Heart left ventricle (tissue), 13 donors: ENCODE measurements at regions not wholly inside any gene's neighbourhood (a gene's known extent, or its start where the extent isn't known, plus 50 kb on each side); places are given as distances from the start of the nearest gene placed in this dataset.

Experiments
- POLR2A ChIP-seq, 2 donors: fragments of 450-650 bp; IDR thresholded peaks; one replicate each; pipeline ENCODE4 v1.6.1; 2017; ENCODE audit warnings: antibody characterized with exemption in 2 of 2, mild to moderate bottlenecking in 2 of 2, moderate library complexity in 2 of 2
- TF ChIP-seq, protein P1 (sequence below), 12 donors: fragments of 200-600 bp; sonication (generic) in 4 of 12; IDR thresholded peaks; one replicate each; pipeline versions ENCODE4 v1.5.0 to v1.8.0; 2018 to 2022; ENCODE audit warnings: antibody characterized with exemption in 12 of 12, mild to moderate bottlenecking in 5 of 12
- donor health status: ischemic (EF 13 %, LVEDD 7.1; RV severe dilation, severe dysfunction).
- donor health status: DM: no; HTN: yes; CAD: no.
- donor health status: DM: no; HTN: no; CAD: no.
- donor health status: ischemic (EF 25% LVEDD 6.9; RV normal size, moderate dysfunction).
- donor health status: ischemic (EF 25% LVEDD 5.7; RV mildly dilated, moderate dysfunction).
- donor health status: ischemic (EF 35%, LVEDD 5.7; RV mildly dilated, moderate dysfunction).
- donor health status: nonischemic (EF 11% LVEDD 7.7; RV severe dilation, severe dysfunction).
- donor health status: DM: yes; HTN: yes; CAD: no.
- donor health status: PGD.
- donor health status: ischemic (EF 29% LVEDD 5.4; RV normal size, mild dysfunction).
- donor health status: nonischemic (EF 23%, LVEDD 6.1; RV moderate dilation, normal function).

DNA sequence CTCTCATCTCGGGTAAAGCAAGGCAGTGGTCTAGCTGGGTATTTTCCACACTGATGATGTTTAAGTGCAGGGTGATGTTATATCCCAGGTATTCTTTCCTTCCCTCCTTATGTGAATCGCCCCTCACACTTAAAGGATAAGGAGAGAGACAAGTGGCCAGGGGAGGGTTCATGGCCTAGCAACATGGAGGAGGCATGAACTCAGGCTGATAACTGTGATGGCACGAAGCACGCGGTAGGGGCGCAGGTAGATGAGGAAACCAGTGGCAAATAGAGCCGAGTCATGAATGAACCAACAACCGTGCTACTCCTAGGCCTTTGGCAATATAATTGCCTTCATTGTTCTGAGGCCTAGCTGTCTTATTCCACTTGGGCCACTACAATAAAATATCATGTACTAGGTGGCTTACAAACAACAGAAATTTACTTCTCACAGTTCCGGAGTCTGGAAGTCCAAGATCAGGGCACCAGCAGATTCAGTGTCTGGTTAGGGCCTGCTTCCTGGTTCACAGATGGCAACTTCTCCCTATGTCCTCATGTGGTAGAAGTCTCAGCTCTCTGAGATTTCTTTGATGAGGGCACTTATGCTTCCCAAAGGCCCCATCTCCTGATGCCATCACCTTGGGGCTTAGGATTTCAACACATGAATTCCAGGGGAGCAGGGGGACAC, 56.0 kb upstream of the PIK3CG start:
- TF ChIP-seq, protein P1, sequence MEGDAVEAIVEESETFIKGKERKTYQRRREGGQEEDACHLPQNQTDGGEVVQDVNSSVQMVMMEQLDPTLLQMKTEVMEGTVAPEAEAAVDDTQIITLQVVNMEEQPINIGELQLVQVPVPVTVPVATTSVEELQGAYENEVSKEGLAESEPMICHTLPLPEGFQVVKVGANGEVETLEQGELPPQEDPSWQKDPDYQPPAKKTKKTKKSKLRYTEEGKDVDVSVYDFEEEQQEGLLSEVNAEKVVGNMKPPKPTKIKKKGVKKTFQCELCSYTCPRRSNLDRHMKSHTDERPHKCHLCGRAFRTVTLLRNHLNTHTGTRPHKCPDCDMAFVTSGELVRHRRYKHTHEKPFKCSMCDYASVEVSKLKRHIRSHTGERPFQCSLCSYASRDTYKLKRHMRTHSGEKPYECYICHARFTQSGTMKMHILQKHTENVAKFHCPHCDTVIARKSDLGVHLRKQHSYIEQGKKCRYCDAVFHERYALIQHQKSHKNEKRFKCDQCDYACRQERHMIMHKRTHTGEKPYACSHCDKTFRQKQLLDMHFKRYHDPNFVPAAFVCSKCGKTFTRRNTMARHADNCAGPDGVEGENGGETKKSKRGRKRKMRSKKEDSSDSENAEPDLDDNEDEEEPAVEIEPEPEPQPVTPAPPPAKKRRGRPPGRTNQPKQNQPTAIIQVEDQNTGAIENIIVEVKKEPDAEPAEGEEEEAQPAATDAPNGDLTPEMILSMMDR (IDR thresholded peaks at IDR 0.05): no peak
- TF ChIP-seq POLR2A (IDR thresholded peaks at IDR 0.05): no peak
